Psoas muscle (tissue), 7 donors: ENCODE measurements at regions not wholly inside any gene's neighbourhood (a gene's known extent, or its start where the extent isn't known, plus 50 kb on each side); places are given as distances from the start of the nearest gene placed in this dataset.

ENCODE experiments used
- ATAC-seq, 4 donors: fragments of 200-7000 bp; cut with Tn5 transposase; one replicate each; pipeline ENCODE4 v1.9.1; 2020; ENCODE audit warnings: moderate library complexity in 3 of 4, mild to moderate bottlenecking in 2 of 4
- DNase-seq, 2 donors: peaks; one replicate each; pipeline ENCODE4 v3.0.0-alpha.2; 2020
- H3K27ac ChIP-seq: fragments of 200-600 bp; one replicate; pipeline ENCODE4 v1.8.0; 2022
- H3K27me3 ChIP-seq, 3 donors: fragments of 200-600 bp in 1 of 3; one replicate each; pipeline versions ENCODE4 v1.6.1 to v1.8.0; 2013 to 2022; ENCODE audit warnings: low read length in 2 of 3, mild to moderate bottlenecking in 2 of 3, moderate library complexity in 1 of 3; ENCODE audit not compliant: insufficient read depth in 3 of 3
- H3K36me3 ChIP-seq, 2 donors: fragments of 200-600 bp in 1 of 2; one replicate each; pipeline versions ENCODE4 v1.6.1 to v1.8.0; 2013 to 2022; ENCODE audit warnings: low read depth in 1 of 2, mild to moderate bottlenecking in 1 of 2, moderate library complexity in 1 of 2; ENCODE audit not compliant: insufficient read depth in 1 of 2
- H3K4me1 ChIP-seq: fragments of 200-600 bp; one replicate; pipeline ENCODE4 v1.8.0; 2022
- H3K4me3 ChIP-seq: fragments of 200-600 bp; one replicate; pipeline ENCODE4 v1.8.0; 2022; ENCODE audit warnings: mild to moderate bottlenecking
- H3K9me3 ChIP-seq: fragments of 200-600 bp; one replicate; pipeline ENCODE4 v1.8.0; 2022
- CTCF ChIP-seq: fragments of 200-600 bp; IDR thresholded peaks from one replicate; pipeline ENCODE4 v1.8.0; 2022; ENCODE audit warnings: antibody characterized with exemption
- WGBS, 3 donors: extraction: QIAGEN DNeasy Blood & Tissue Kit; methylation state at CpG; one replicate each; pipeline versions ENCODE4 v1.1.6 to v1.1.7; 2013; 5-methylcytosine and 5-hydroxymethylcytosine counted together
- intact Hi-C, 2 donors: fragments of 100-400 bp; cut with DNase I; formaldehyde crosslinking; loops; one replicate each; pipeline versions ENCODE4 v1.11.0 to v1.14.2; 2022
- donor health status: healthy with polysubstance abuse.
- donor health status: DM: no; HTN: no; CAD: no; lungs with moderate emphysema.
- donor health status: Bipolar disorder and iron deficiency.
- donor health status: healthy.
- donor health status: DM: yes; HTN: yes; CAD: no.
- donor health status: DM: no; HTN: no; CAD: no.
- donor health status: DM: yes; HTN: yes; CAD: no.

DNA sequence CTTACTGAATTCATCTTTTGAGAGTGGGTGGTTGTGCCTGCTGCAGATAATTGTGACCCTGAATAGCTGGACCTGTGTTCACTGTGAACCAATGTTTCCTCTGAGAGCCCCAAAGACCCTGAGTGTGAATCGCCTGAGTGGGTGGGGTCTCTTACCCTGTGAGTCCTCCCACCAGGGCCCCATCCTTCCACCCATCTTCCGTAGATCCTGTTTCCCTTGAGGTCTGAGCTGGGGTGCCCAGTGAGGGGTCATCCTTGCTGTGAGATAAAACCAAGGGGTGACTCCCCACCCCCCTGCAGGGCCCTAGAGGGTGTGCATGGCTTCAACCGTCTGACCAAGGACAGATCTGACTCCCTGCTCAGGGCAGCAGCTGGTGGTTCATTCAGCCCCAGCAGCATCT, 78.0 kb upstream of the ZNF479 start:
- no peak for ATAC-seq
- TF ChIP-seq CTCF, result no peak
- no peak overlapping the region for H3K27ac ChIP-seq
- H3K4me3 ChIP-seq, result no peak overlapping the region
- no peaks in the 10 kb centered on the region for H3K36me3 ChIP-seq
- no peaks in the 10 kb centered on the region for H3K4me1 ChIP-seq
- H3K9me3 ChIP-seq, result no peaks in the 10 kb centered on the region
- no peaks in the 10 kb centered on the region for H3K27me3 ChIP-seq
- 72 to 83% (median 78%) methylated on average over 3 of the region's 3 CpGs for WGBS, 3 donors
- intact Hi-C loops, result no loop called here
- no peak for DNase-seq

GRCh38 chr7:57210871-57211270, 78.6 kb upstream of the ZNF479 start:
- WGBS, 3 donors, result 52 to 64% (median 55%) methylated on average over 5 of the region's 5 CpGs
- no peak overlapping the region for H3K4me3 ChIP-seq
- DNase-seq, result no peak
- H3K27ac ChIP-seq, result no peak overlapping the region
- no peaks in the 10 kb centered on the region for H3K36me3 ChIP-seq
- no peaks in the 10 kb centered on the region for H3K4me1 ChIP-seq
- no peak for ATAC-seq
- intact Hi-C loops, result no loop called here
- no peaks in the 10 kb centered on the region for H3K9me3 ChIP-seq
- H3K27me3 ChIP-seq, result no peaks in the 10 kb centered on the region
- TF ChIP-seq CTCF, result no peak

GRCh38 chr7:57211428-57212100, 79.3 kb upstream of the ZNF479 start:
- 57 to 66% (median 65%) methylated on average over 12 to 14 of the region's 14 CpGs for WGBS, 3 donors
- ATAC-seq, result no peak
- no peaks in the 10 kb centered on the region for H3K27me3 ChIP-seq
- no peak for DNase-seq
- intact Hi-C loops, result no loop called here
- no peak for TF ChIP-seq CTCF
- H3K27ac ChIP-seq, result no peak overlapping the region
- no peaks in the 10 kb centered on the region for H3K9me3 ChIP-seq
- H3K36me3 ChIP-seq, result no peaks in the 10 kb centered on the region
- H3K4me3 ChIP-seq, result no peak overlapping the region
- no peaks in the 10 kb centered on the region for H3K4me1 ChIP-seq

GRCh38 chr7:57215423-57215822, 83.2 kb upstream of the ZNF479 start:
- H3K36me3 ChIP-seq, result no peaks in the 10 kb centered on the region
- no peak for TF ChIP-seq CTCF
- intact Hi-C loops, result no loop called here
- no peak for DNase-seq
- no peak for ATAC-seq
- no peaks in the 10 kb centered on the region for H3K9me3 ChIP-seq
- no peaks in the 10 kb centered on the region for H3K27me3 ChIP-seq
- no peak overlapping the region for H3K4me3 ChIP-seq
- no peak overlapping the region for H3K27ac ChIP-seq
- 67 to 79% (median 71%) methylated on average over 9 of the region's 9 CpGs for WGBS, 3 donors
- H3K4me1 ChIP-seq, result no peaks in the 10 kb centered on the region

DNA sequence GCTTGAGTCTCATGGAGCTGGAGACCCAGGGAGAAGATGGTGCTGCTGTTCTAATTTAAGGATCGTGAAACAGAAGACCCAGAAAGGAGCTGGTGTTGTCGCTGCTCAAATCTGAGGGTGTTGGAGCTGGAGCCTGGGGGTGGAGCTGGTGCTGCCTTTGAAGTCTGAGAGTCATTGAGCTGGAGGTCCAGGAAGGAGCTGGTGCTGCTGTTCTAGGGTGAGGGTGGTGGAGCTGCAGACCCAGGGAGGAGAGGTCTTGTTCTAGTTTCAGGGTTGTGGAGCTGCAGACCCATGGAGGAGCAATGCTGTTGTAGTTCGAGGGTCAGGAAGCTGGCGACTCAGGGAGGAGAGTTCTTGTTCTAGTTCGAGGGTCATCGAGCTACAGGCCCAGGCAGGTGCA, 84.1 kb upstream of the ZNF479 start:
- intact Hi-C loops, result no loop called here
- 58 to 60% (median 59%) methylated on average over 6 of the region's 6 CpGs for WGBS, 3 donors
- no peaks in the 10 kb centered on the region for H3K9me3 ChIP-seq

More for the DNA sequence above, 84.1 kb upstream of the ZNF479 start:
- no peaks in the 10 kb centered on the region for H3K36me3 ChIP-seq
- no peak overlapping the region for H3K4me3 ChIP-seq
- DNase-seq (no peak), ATAC-seq (no peak)
- no peaks in the 10 kb centered on the region for H3K27me3 ChIP-seq
- no peak overlapping the region for H3K27ac ChIP-seq
- TF ChIP-seq CTCF, result no peak
- no peaks in the 10 kb centered on the region for H3K4me1 ChIP-seq
